ENCODE measurements at regions not wholly inside any gene's neighbourhood (a gene's known extent, or its start where the extent isn't known, plus 50 kb on each side); places are given as distances from the start of the nearest gene placed in this dataset.
"Not testable (repeated sequence)": the region's sequence is repeated elsewhere in the genome, so short reads cannot be mapped to it uniquely, and the experiment has no call there.

DNA sequence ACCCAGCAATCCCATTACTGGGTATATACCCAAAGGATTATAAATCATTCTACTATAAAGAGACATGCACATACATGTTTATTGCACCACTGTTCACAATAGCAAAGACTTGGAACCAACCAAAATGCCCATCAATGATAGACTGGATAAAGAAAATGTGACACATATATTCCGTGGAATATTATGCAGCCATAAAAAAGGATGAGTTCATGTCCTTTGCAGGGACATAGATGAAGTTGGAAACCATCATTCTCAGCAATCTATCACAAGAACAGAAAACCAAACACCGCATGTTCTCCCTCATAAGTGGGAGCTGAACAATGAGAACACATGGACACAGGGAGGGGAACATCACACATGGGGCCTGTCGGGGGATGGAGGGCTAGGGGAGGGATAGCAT, 113.2 kb upstream of the PRSS1 start:
- ATAC-seq = not testable (repeated sequence)

DNA sequence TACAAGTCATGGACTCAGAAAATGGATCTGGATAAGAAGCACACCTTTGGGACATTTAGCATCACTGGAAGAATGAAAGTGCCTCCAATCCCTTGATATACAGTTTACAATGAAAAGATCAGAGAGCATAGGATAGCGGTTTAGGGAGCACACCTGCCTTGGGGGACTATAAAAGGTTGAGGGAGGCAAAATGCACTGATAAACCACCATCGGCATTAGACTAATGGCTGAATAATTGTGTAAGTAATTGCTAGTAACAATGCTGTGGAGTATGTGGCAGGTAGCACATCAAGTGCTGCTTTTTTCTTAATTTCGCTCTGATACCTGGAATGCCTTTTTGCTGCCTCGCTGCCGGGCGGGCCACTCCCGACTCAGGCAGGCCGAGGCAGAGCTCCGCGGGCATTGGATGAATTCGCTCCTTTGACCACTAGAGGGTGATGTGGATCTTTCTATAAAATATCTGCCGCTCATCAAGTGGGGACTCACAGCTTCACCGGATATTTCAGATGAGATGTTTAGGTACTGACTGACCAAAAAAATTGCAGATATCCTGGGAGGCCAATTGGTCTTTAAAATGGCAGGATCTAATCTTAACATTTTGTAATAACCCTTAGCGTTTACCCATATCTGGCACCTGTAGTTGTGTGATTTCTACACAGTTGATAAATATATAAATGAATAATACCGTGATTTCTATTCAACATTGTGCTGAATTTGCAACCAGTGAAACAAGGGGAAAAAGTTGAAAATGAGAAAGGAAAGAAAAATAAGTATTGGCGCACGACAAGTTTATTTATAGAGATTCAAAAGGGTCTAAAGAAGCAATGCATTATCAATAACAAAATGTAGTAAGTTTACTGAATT, 116.8 kb upstream of the PRSS1 start:
- peak; percentile 56 to 69 for ATAC-seq

DNA sequence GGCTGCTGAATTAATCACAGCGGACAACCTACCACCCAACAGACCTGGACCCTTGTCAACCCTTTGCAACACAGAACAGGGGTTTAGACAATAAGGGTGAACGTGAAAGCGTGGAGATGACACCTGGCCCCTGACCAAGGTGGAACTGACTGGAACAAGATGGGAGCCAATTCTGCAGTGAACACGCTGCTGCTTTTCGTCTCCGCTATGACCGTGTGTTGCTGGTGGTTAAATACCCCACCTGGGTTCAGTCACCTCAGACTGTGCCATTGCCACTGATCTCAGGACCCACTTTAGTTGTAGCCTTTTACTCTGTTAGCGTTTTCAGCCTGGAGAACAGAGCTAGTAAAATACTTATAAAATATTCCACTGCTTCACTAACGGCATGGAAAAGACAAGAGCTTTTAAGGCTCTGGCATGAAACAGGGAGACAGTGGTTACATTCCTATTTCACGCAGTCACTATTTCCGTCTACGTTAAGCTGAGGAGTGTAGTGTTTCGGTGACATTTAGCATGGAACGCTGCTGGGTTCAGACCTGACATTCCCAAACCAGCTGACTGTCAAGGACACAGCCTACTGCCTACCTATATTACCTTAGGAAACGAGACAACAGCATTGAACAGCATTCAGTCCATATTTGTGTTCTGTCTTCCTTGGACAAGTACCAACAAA, 119.5 kb upstream of the PRSS1 start:
- no peak for ATAC-seq

DNA sequence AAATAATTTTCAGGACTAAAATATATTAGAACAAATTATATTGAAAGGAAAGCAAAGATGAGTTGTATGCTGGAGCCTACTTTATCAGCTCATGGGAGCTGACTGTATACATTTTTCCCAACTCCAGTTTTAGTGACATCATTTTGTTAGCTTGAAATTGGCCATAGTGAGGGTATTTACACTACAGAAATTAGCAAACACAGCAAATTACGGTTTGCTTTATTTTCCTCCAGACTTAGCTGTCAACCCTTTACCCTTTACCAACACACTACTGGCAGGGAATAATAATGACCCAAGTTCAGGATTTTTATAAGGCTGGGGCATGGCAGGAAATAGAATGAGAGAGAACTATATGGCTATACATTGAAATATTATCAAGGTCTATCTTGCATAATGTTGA, 120.3 kb upstream of the PRSS1 start:
- ATAC-seq = no peak

DNA sequence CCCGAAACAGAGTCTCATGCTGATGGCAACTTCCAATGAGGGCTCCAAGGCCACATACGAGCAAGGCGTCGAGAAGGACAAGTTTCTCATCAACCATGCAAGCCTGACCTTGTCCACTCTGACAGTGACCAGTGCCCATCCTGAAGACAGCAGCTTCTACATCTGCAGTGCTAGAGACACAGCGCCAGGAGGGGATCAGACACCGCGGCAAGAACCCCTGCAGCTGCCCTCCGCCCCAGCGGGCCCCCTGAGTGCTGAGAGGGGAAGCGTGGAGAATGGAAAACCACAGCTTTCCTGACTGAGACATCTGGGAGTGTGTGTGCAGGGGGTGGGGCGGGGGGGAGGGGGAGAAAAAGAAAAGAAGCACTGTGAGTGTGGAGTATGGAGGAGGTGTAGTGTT, 122.0 kb upstream of the PRSS1 start:
- not testable (repeated sequence) for ATAC-seq

DNA sequence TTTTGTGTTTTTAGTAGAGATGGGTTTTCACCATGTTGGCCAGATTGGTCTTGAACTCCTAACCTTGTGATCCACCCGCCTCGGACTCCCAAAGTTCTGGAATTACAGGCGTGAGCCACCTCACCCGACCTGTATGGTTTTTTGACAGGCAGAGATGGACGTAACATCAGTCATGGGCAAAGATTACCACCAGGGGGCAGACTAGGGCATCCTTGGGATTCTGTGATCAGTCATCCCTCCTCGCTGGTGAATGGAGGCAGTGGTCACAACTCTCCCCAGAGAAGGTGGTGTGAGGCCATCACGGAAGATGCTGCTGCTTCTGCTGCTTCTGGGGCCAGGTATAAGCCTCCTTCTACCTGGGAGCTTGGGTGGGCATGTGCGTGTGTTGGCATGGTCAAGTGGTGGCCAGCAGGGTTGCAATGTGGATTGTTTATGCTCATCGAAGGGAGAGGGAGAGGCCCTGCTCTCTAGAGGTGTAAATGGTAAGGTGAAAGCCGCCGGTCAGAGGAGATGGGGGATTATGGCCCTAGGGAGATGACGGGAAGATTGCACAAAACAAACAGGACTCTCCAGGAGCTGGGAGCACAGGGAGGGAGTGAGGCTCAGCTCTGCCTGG, 122.7 kb upstream of the PRSS1 start:
- peak; percentile 74 to 83 for ATAC-seq

DNA sequence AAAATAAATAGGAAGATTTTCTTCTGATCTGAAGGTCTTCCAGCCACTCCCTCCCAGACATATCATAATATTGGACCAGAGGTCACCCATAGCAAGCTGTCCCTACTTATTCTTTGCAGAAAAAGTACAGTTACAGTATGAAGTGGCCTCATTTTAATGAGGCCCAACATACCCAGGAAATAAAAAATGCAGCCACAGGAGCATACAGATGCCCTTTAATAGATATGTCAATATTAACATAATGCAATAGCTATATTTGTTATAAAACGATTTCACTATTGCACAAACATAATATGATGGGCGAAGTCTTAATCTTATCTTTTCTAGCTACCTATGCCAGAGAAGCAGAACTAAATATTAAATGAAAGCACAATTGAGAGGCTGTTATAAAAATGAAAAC, 124.1 kb upstream of the PRSS1 start:
- ATAC-seq = not testable (repeated sequence)

DNA sequence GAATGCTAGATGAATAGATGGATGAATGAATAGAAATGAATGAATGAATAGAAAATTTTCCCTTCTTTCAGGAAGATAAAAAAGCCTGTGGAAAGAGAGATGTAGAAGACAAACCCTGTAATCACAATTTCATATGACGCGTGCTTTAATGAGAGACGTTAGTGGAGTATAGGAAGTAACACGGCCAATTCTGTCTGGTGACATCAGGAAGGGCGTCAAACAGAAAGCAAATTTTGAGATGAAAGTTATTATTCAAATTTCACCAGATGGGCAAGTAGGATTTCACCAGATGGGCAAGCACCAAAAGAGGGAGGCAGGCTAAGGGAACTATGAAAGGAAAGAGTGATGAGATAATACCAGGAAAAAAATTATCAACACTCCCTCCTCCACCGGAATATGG, 128.9 kb upstream of the PRSS1 start:
- peak in 1 of 2 donors; percentile 30 for ATAC-seq

DNA sequence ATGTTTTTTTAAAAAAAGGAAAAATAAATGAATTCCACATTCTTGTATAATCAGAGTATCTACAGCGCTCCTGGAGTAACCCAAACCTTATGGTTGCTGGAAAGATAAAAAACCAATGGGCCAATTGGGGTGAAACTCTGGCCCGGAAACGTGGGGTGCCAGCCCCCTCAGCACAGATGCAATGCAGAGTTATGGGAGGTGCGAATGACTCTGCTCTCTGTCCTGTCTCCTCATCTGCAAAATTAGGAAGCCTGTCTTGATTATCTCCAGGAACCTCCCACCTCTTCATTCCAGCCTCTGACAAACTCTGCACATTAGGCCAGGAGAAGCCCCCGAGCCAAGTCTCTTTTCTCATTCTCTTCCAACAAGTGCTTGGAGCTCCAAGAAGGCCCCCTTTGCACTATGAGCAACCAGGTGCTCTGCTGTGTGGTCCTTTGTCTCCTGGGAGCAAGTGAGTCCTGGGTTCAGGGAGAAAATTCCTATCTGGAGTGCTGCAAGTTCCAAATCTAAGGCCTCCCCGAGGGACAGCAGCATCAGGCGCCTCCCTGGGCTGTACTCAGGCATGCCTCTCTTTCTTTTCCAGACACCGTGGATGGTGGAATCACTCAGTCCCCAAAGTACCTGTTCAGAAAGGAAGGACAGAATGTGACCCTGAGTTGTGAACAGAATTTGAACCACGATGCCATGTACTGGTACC, 130.5 kb upstream of the PRSS1 start:
- ATAC-seq = no peak

DNA sequence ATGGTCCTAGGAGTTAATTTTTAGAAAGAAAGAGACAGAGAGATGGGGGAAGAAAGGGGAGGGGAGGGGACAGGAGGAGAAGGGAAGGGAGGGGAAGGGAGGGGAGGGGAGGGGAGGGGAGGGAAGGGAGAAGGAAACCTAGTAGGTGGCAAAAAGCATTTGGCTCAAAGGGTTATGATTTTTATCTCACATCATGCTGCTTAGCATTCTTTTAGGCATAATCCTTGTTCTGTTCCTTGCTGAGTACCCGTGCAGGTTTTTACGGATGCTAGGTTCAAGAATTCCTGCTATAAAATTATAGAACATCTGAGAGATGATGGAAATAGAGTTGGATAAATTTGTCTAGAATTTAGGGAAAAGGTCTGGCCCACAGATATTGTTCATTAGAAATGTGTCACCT, 132.4 kb upstream of the PRSS1 start:
- ATAC-seq = no peak

DNA sequence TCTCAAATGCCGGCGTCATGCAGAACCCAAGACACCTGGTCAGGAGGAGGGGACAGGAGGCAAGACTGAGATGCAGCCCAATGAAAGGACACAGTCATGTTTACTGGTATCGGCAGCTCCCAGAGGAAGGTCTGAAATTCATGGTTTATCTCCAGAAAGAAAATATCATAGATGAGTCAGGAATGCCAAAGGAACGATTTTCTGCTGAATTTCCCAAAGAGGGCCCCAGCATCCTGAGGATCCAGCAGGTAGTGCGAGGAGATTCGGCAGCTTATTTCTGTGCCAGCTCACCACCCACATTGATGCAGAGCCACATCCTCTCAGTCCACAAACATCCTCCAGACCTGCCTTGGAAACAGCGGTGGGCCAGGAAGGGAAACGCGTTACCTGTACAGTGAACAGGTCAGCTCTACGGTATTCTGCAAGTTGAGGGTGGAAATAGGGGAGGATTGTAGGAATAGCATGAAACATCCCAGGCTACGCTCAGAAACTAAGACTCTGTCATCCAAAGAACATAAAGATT, 133.1 kb upstream of the PRSS1 start:
- no peak for ATAC-seq

DNA sequence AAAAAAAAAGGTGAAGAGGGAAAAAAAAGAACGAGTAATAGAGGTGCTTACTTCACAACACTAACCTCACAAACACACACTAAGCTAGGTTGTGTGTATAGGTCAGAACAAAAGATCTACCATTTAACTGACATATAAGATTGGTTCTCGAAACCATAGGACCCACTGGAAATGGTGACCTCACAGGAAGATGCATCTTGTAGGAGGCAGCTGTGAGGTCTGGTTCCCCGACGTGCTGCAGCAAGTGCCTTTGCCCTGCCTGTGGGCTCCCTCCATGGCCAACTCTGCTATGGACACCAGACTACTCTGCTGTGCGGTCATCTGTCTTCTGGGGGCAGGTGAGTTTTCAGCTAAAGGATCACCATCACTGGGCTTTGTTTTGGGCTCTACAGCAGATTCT, 133.8 kb upstream of the PRSS1 start:
- ATAC-seq = peak in 1 of 2 donors; percentile 8

DNA sequence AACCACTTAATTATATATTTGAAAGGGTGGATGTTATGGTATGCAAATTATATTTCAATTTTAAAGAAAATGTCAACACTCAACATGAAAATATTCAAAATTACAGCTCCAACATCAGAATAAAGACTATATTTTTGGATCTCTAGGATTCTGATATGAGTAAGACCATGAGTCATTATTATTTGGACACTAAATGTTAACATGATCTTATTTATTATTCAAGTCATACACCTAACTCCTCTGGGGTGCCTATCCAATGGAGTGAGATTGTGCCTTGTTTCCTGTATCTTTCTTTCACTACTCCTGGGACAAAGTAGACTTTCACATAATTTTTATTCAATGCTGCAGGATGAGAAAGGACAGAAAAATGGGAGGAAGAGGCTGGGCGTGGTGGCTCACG, 135.2 kb upstream of the PRSS1 start:
- ATAC-seq = no peak

DNA sequence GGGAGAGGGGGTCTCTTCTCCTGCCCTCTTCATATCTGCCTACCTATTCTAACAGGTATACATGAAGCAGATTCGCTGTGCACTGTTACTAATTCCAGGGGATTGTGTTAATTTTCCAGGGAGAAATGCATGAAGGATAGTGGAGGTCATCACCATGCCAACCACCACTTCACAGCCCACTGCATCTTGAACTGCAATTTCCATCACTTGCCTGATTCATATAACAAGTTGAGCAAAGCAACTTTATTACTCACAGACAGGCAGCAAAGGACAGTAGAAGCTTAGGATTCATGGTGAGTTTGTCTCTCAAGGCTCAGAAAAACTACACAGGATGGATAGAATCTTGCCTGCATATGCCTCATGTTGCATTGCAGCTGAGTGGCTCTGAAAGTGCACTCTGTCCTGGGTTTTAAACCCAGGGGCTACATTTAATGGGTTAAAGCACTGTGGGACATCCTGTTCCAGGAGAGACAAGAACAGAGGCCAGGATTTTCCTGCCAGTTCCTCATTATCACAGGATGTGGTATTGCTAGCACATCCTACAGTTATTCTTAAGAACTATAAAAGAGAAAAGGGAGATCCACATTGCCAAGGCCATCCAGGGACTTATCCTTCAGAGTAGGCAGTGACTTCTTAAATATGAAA, 136.9 kb upstream of the PRSS1 start:
- ATAC-seq = peak in 1 of 2 donors; percentile 14

DNA sequence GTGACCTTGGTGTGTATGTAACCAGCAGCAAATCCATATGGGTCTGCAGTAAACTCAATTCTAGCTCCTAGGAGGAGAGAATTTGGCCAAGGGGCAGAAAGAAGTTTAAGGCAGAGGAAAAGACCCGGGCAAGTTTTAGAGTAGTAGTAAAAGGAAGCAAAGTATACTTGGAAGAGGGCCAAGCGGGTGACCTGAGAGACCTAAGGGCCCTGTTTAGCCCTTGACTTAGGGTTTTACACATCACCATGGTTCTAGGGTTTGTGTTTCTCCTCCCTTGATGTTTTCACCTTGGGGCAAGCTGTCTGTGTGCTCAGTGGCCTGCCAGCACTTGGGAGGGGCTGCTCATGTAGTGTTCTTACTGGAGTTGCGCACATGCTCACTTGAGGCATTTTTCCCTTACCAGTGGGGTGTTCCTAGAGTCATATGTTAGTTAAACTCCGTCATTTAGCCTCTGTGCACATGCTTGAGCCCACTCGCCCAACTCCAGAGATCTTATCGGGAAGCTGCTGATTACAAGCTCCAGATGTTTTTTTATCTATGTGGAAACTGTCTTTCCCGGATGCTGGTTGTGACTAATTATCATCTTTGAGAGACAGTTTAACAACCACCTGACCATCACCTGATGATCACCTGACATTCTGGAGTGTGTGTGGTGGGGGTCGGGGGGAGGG, 137.6 kb upstream of the PRSS1 start:
- no peak for ATAC-seq

DNA sequence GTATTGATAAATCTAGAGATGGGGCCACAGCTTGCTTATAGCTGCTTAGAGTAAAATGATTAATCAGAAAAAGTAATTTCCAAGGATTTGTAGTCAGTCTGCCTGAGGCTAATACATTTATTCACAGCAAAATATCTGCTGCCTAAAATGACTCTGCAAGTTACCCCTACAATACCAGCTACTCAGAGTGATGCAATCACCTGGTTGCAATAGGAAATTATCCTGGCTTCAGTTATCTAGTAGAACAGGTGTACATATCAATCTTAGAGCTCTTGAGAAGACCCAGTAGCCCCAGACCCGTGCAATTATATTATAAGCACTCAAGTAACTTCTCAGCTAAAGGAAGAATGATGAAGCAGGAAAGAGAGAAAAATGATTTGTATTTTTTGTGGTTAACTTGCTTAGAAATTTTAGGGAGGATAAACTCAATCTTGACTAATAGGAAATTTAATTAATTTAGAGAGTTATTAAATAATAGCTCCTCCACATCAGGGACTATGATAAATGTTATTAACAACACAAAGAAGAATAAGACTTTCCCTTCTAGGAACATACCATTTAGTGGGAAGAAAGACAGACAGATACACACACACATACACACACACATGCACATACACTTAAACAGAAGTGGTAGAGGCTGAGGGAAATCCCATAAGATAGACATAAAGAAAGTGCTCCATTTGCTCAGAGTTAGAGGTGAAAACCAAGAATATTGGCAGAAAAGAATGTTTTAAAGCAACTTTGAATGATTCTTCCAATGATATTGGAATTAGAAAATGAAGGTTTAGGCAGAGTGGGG, 140.4 kb upstream of the PRSS1 start:
- ATAC-seq = no peak

DNA sequence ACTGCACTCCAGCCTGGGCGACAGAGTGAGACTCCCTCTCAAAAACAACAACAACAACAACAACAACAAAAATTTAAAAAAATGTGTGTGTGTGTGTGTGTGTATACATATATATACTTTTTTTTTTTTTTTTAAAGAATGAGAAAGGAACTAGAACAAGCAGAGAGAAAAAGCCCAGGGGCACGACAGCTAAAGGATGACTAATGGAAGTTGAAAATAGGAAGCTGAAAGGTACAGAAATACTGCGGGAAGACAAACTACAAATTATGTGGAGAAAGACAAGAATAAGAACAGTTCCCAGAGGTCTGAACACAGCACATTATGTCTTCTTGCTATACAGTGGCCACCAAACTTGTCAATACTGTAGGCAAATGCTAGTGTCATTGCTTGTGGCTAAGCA, 141.9 kb upstream of the PRSS1 start:
- no peak for ATAC-seq

DNA sequence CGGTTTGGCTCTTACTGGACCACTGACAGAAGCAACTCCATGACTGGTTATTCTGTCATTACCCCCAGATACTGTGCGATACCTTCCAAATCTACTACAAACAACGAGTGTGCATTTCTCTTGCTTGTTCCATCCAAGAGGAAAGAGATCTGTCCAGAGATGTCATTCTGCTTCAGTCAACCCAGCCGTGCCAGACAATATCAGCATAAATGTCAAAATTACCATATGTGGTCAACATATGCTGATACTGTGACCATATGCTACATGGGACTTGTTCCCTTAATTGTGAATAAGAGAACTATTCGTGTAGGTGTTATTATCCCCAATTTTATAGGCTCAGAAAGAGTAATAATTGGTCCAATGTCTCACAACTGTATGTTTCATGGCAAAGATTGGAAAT, 143.2 kb upstream of the PRSS1 start:
- ATAC-seq = no peak

DNA sequence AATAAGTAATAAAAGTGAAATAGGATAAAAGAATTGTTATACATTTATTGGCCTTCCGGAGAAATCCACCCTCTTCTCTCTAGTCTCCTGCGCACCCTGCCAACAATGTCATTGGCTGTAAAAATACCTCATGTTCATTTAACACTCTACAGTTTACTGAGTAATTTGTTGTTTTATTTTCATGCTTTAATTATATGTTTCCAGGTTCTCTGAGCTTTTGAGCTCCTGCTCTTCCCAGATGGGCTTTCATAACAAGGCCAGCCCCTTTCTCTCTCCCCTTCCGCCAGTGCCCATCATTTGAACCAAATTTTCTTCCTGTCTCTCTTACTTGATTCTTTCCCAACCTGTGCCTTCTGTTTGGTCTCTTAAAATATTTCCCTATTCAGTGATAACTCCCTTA, 144.6 kb upstream of the PRSS1 start:
- ATAC-seq = no peak

DNA sequence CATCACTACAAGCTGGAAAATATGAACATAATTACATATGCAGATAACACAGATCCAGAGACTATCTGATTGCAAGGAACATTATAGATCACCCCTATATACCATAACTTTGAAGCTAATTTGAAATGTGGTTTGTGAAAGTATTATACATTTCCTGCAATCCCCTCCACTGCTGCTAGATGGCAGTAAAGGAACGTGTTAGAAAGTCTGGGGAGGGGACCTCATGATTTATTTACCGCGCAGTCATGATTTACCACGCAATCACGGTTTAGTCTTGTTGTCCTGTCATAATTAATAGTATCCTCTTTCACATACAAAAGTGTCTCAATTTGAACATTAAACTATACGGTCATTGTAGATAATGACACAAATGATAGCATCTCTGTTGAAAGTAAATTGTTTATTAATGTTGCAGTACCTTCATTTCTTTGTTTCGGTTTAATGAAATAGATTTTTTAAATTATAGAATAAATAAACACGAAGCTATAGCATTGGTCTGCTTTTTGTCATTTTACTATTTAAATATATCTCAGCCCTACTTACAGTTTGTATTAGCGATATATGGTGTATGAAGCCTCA, 145.3 kb upstream of the PRSS1 start:
- peak; percentile 38 to 55 for ATAC-seq

DNA sequence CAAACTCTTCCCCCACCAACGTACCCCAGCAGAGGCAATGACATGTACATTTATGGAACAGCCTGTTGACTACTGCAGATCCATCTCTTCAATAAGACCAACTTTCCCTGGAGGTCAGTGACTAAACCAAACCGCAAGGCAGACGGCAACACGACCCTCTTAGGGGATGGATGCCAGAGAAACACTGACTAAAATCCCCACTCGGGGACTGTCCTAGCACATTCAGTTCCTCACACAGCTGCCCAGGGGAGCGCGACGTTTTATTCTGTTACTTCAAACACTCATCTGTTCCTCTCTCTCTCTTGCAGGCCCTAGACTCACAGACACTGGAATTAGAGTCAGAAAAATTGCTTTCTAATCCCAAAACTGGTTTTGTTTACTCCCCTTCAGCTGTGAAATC, 146.5 kb upstream of the PRSS1 start:
- peak in 1 of 2 donors; percentile 17 for ATAC-seq
